Fibroblast of mammary gland (primary cell): ENCODE measurements at regions not wholly inside any gene's neighbourhood (a gene's known extent, or its start where the extent isn't known, plus 50 kb on each side); places are given as distances from the start of the nearest gene placed in this dataset.

ENCODE experiments used
- DNase-seq: peaks from one replicate; pipeline ENCODE4 v3.0.0-alpha.2; 2010; ENCODE audit warnings: low read depth
- H3K4me3 ChIP-seq: 2 replicates; pipeline ENCODE4 v1.5.1; 2011; ENCODE audit warnings: low read depth, mild to moderate bottlenecking, low read length, moderate library complexity; ENCODE audit not compliant: control insufficient read depth
- CTCF ChIP-seq: conservative IDR thresholded peaks from 2 replicates; pipeline ENCODE4 v1.5.1; 2011; ENCODE audit warnings: low read depth, low read length, inconsistent platforms; ENCODE audit not compliant: control insufficient read depth, insufficient read depth

DNA sequence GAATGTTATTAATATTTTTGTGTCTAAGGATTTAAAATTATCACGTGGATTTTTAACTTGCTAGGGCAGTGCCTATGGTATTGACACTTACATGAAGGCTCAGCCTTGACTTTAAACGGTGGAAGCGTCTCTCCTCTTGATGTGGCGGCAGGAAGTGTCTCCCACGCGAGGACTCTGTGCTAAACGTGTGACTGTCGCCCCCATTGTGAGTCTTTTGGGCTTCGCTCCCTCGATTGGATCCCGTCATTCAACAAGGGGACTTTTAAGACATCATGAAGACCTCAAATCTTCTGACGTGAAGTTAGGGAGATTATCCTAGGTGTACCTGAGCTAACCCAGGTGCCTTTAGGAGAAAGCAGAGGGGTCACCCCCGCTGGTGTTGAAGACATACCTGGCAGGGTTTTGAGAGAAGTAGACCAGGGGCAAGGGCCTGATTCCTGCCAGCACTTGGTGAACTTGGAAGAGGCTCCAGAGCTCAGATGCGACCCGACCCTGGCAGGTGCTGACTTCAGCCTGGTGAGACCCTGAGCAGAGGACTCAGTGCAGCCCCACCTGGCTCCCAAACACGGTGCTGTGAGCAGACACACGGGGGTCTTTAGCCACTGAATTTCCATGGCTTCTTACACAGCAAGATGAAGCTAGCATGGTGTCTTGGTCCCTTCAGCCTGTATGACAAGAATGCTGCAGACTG is 55.7 kb upstream of the IRX4 start:
- no peak for TF ChIP-seq CTCF
- H3K4me3 ChIP-seq: no peak overlapping the region
- DNase-seq: no peak

DNA sequence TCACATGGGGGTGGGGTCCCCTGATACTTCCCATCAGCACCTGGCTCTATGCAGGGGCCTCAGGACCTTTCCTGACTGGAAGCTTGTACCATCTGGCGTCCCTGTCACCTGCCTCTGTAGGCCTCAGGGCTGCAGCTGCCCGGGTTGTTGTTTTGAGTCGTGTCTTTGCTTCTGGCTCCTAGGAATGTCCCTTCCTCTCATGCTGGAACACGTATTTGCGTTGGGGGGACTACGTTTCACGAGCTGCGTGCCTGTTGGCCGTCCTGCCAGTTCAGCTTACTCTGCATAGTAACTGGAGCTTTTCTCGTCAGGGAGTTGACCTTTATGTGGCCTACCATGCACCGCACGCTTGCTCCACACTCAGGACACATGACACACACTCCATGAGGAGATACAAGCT is 54.9 kb upstream of the IRX4 start:
- H3K4me3 ChIP-seq: no peak overlapping the region
- no peak for TF ChIP-seq CTCF
- DNase-seq: no peak

DNA sequence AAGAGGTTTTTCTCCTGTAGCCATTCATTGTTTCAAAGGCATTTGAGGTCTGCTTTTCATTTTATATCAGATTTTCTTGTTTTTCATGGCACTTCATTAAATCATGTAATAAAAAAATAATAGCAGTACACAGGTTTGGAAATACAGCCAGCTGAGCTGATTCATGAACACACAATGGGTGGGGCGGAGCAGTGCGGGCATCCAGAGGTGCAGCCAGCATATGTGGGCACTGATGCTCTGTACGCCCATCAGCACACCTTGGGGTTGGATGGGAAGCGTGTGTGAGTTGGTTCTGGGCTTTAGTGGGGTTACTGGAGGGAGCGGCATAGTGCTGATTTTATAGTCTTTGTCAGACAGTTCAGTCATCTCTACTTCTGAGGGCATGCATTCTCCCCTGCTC is 54.2 kb upstream of the IRX4 start:
- no peak for DNase-seq
- no peak overlapping the region for H3K4me3 ChIP-seq
- no peak for TF ChIP-seq CTCF

- TF ChIP-seq CTCF: no peak
- H3K4me3 ChIP-seq: no peak overlapping the region
- no peak for DNase-seq
These were observed 53.7 kb upstream of the IRX4 start for GRCh38 chr5:1936413-1936812.

DNA sequence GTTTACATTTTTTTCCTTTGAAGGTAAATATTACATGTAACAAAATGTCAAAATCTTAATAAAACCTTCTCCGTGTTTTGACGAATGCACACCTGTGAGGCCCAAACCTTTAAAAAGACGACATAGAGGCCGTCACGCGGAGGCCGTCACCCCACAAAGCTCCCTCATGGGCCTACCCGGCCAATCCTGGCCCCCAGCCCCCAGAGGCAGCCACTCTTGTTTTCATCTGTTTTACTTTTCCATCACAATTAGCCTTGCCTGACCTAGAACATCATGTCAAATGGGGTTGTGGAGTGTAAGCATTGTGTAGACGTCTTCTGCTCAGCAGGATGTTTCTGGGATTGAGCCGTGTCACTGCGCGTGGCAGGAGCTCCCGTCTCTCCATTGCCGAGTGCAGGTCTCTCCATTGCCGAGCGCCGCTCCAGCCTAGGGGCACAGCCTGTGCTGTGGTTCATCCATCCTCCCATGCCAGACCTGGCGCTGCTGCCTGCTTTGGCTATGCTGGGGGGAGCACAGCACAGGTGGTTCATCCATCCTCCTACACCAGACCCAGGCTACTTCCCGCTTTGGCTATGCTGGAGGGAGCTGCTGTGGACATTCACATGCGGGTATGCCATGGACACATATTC is 52.2 kb upstream of the IRX4 start:
- no peak for DNase-seq
- no peak for TF ChIP-seq CTCF

GRCh38 chr5:1934056-1934394 is 51.3 kb upstream of the IRX4 start:
- no peak for DNase-seq
- no peak overlapping the region for H3K4me3 ChIP-seq
- no peak for TF ChIP-seq CTCF

More for the DNA sequence above, 52.2 kb upstream of the IRX4 start:
- H3K4me3 ChIP-seq: no peak overlapping the region

GRCh38 chr5:1933364-1934055 is 50.8 kb upstream of the IRX4 start:
- H3K4me3 ChIP-seq: no peak overlapping the region
- DNase-seq: no peak
- no peak for TF ChIP-seq CTCF
